H1 (cell line): ENCODE measurements at regions not wholly inside any gene's neighbourhood (a gene's known extent, or its start where the extent isn't known, plus 50 kb on each side); places are given as distances from the start of the nearest gene placed in this dataset.

ENCODE experiments used
- CTBP2 ChIP-seq: IDR thresholded peaks from 2 replicates; pipeline ENCODE4 v1.7.0; 2011; ENCODE audit warnings: borderline replicate concordance, mild to moderate bottlenecking, moderate library complexity, mixed read lengths, low read length; ENCODE audit not compliant: insufficient read depth, insufficient read length
- PHF8 ChIP-seq: fragments of 200-600 bp; sonication (generic); conservative IDR thresholded peaks from 2 replicates; pipeline ENCODE4 v1.7.1; 2012; ENCODE audit warnings: low read depth, mild to moderate bottlenecking, inconsistent platforms, low read length, moderate library complexity
- TF ChIP-seq, protein P1 (sequence below): fragments of 300-600 bp; sonication (generic); IDR thresholded peaks from 2 replicates; pipeline ENCODE4 v1.7.1; 2012; ENCODE audit warnings: low read length, moderate library complexity, mild to moderate bottlenecking, inconsistent platforms; ENCODE audit not compliant: insufficient replicate concordance

DNA sequence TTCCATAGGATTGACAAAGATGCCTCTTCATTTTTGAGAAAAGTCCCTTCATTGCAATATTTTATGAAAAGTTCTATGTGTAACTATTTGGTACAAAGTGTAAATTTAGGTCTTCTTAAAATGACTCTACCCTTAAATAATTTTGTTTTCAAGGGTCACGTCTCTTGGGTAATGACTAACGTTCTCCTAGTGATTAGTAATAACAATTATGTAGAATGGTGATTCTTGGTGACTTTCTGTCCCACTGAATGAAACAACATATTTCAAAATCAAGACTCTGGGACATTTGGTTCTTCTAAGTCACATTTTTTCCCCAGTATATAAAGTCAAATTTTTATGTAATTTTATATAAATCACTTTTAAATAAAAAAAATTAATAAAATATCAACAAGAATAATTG is 277.5 kb upstream of the ADAMTS5 start (continued):
- no peak for TF ChIP-seq PHF8
- TF ChIP-seq, protein P1, sequence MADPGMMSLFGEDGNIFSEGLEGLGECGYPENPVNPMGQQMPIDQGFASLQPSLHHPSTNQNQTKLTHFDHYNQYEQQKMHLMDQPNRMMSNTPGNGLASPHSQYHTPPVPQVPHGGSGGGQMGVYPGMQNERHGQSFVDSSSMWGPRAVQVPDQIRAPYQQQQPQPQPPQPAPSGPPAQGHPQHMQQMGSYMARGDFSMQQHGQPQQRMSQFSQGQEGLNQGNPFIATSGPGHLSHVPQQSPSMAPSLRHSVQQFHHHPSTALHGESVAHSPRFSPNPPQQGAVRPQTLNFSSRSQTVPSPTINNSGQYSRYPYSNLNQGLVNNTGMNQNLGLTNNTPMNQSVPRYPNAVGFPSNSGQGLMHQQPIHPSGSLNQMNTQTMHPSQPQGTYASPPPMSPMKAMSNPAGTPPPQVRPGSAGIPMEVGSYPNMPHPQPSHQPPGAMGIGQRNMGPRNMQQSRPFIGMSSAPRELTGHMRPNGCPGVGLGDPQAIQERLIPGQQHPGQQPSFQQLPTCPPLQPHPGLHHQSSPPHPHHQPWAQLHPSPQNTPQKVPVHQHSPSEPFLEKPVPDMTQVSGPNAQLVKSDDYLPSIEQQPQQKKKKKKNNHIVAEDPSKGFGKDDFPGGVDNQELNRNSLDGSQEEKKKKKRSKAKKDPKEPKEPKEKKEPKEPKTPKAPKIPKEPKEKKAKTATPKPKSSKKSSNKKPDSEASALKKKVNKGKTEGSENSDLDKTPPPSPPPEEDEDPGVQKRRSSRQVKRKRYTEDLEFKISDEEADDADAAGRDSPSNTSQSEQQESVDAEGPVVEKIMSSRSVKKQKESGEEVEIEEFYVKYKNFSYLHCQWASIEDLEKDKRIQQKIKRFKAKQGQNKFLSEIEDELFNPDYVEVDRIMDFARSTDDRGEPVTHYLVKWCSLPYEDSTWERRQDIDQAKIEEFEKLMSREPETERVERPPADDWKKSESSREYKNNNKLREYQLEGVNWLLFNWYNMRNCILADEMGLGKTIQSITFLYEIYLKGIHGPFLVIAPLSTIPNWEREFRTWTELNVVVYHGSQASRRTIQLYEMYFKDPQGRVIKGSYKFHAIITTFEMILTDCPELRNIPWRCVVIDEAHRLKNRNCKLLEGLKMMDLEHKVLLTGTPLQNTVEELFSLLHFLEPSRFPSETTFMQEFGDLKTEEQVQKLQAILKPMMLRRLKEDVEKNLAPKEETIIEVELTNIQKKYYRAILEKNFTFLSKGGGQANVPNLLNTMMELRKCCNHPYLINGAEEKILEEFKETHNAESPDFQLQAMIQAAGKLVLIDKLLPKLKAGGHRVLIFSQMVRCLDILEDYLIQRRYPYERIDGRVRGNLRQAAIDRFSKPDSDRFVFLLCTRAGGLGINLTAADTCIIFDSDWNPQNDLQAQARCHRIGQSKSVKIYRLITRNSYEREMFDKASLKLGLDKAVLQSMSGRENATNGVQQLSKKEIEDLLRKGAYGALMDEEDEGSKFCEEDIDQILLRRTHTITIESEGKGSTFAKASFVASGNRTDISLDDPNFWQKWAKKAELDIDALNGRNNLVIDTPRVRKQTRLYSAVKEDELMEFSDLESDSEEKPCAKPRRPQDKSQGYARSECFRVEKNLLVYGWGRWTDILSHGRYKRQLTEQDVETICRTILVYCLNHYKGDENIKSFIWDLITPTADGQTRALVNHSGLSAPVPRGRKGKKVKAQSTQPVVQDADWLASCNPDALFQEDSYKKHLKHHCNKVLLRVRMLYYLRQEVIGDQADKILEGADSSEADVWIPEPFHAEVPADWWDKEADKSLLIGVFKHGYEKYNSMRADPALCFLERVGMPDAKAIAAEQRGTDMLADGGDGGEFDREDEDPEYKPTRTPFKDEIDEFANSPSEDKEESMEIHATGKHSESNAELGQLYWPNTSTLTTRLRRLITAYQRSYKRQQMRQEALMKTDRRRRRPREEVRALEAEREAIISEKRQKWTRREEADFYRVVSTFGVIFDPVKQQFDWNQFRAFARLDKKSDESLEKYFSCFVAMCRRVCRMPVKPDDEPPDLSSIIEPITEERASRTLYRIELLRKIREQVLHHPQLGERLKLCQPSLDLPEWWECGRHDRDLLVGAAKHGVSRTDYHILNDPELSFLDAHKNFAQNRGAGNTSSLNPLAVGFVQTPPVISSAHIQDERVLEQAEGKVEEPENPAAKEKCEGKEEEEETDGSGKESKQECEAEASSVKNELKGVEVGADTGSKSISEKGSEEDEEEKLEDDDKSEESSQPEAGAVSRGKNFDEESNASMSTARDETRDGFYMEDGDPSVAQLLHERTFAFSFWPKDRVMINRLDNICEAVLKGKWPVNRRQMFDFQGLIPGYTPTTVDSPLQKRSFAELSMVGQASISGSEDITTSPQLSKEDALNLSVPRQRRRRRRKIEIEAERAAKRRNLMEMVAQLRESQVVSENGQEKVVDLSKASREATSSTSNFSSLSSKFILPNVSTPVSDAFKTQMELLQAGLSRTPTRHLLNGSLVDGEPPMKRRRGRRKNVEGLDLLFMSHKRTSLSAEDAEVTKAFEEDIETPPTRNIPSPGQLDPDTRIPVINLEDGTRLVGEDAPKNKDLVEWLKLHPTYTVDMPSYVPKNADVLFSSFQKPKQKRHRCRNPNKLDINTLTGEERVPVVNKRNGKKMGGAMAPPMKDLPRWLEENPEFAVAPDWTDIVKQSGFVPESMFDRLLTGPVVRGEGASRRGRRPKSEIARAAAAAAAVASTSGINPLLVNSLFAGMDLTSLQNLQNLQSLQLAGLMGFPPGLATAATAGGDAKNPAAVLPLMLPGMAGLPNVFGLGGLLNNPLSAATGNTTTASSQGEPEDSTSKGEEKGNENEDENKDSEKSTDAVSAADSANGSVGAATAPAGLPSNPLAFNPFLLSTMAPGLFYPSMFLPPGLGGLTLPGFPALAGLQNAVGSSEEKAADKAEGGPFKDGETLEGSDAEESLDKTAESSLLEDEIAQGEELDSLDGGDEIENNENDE = no peak
- no peak for TF ChIP-seq CTBP2
